ENCODE measurements at regions not wholly inside any gene's neighbourhood (a gene's known extent, or its start where the extent isn't known, plus 50 kb on each side); places are given as distances from the start of the nearest gene placed in this dataset.

DNA sequence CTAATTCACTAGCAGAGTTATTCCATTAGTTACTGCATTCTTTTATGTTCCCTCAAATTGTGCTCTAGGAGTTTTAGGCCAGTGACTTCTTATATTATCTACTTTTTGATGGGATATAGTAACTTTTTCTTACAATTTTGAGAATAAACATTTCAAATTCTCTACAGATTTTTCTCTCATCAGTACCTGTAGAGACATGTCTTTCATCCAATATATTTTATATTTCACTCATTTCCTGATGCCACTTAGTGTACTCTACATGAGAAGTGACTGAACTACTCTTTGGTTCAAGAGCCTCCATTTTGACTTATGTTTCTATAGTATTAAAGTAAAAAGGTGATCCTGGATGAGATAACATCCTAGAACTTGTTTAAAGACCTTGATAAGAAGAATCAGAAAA, 108.5 kb downstream of the ELOVL4 start:
- no peaks in the 10 kb centered on the region for H3K36me3 ChIP-seq (ENCODE audit: insufficient read depth)
- H3K27me3 ChIP-seq (ENCODE audit: insufficient read depth, low read depth), result no peaks in the 10 kb centered on the region
- H3K27ac ChIP-seq, result no peak overlapping the region
- TF ChIP-seq, protein P1, sequence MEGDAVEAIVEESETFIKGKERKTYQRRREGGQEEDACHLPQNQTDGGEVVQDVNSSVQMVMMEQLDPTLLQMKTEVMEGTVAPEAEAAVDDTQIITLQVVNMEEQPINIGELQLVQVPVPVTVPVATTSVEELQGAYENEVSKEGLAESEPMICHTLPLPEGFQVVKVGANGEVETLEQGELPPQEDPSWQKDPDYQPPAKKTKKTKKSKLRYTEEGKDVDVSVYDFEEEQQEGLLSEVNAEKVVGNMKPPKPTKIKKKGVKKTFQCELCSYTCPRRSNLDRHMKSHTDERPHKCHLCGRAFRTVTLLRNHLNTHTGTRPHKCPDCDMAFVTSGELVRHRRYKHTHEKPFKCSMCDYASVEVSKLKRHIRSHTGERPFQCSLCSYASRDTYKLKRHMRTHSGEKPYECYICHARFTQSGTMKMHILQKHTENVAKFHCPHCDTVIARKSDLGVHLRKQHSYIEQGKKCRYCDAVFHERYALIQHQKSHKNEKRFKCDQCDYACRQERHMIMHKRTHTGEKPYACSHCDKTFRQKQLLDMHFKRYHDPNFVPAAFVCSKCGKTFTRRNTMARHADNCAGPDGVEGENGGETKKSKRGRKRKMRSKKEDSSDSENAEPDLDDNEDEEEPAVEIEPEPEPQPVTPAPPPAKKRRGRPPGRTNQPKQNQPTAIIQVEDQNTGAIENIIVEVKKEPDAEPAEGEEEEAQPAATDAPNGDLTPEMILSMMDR (conservative IDR thresholded peaks at IDR 0.05; ENCODE audit: low read depth, low read length), result no peak
- H3K4me2 ChIP-seq, result no peak overlapping the region
- H2AFZ ChIP-seq (ENCODE audit: low read depth), result no peak overlapping the region
- H3K4me3 ChIP-seq (IDR thresholded peaks at IDR 0.05; ENCODE audit: insufficient read depth, low read depth, low read length), result no peak overlapping the region
- H3K79me2 ChIP-seq (ENCODE audit: insufficient read depth, low read depth), result no peaks in the 10 kb centered on the region
- no peak overlapping the region for H3K9ac ChIP-seq
- no peaks in the 10 kb centered on the region for H4K20me1 ChIP-seq (ENCODE audit: insufficient read depth)
- no peaks in the 10 kb centered on the region for H3K4me1 ChIP-seq (ENCODE audit: low read depth, poor library complexity, severe bottlenecking)

- Histone ChIP-seq H3K27me3 (ENCODE audit: insufficient read depth, low read depth) (no peaks in the 10 kb centered on the region), H3K79me2 (ENCODE audit: insufficient read depth, low read depth) (no peaks in the 10 kb centered on the region), H4K20me1 (ENCODE audit: insufficient read depth) (no peaks in the 10 kb centered on the region), H3K4me3 (IDR thresholded peaks at IDR 0.05; ENCODE audit: insufficient read depth, low read depth, low read length) (no peak overlapping the region), H3K27ac (no peak overlapping the region), H3K4me2 (no peak overlapping the region), H3K36me3 (ENCODE audit: insufficient read depth) (no peaks in the 10 kb centered on the region), H3K4me1 (ENCODE audit: low read depth, poor library complexity, severe bottlenecking) (no peaks in the 10 kb centered on the region), H2AFZ (ENCODE audit: low read depth) (no peak overlapping the region), H3K9ac (no peak overlapping the region)
- TF ChIP-seq, protein P1 (conservative IDR thresholded peaks at IDR 0.05; ENCODE audit: low read depth, low read length), result no peak
Observed at GRCh38 chr6:79833964-79834284, 113.4 kb downstream of the ELOVL4 start.

GRCh38 chr6:79833264-79833963, 113.9 kb downstream of the ELOVL4 start:
- Histone ChIP-seq H3K9ac (no peak overlapping the region), H2AFZ (ENCODE audit: low read depth) (no peak overlapping the region), H3K4me1 (ENCODE audit: low read depth, poor library complexity, severe bottlenecking) (no peaks in the 10 kb centered on the region), H3K4me2 (no peak overlapping the region), H3K27me3 (ENCODE audit: insufficient read depth, low read depth) (no peaks in the 10 kb centered on the region), H3K79me2 (ENCODE audit: insufficient read depth, low read depth) (no peaks in the 10 kb centered on the region), H4K20me1 (ENCODE audit: insufficient read depth) (no peaks in the 10 kb centered on the region), H3K36me3 (ENCODE audit: insufficient read depth) (no peaks in the 10 kb centered on the region), H3K27ac (no peak overlapping the region), H3K4me3 (IDR thresholded peaks at IDR 0.05; ENCODE audit: insufficient read depth, low read depth, low read length) (no peak overlapping the region)
- TF ChIP-seq, protein P1 (conservative IDR thresholded peaks at IDR 0.05; ENCODE audit: low read depth, low read length), result no peak

- no peak overlapping the region for H2AFZ ChIP-seq (ENCODE audit: low read depth)
- TF ChIP-seq, protein P1 (conservative IDR thresholded peaks at IDR 0.05; ENCODE audit: low read depth, low read length), result no peak
- H3K36me3 ChIP-seq (ENCODE audit: insufficient read depth), result no peaks in the 10 kb centered on the region
- no peak overlapping the region for H3K9ac ChIP-seq
- no peak overlapping the region for H3K4me3 ChIP-seq (IDR thresholded peaks at IDR 0.05; ENCODE audit: insufficient read depth, low read depth, low read length)
- no peak overlapping the region for H3K27ac ChIP-seq
- no peaks in the 10 kb centered on the region for H3K4me1 ChIP-seq (ENCODE audit: low read depth, poor library complexity, severe bottlenecking)
- H3K79me2 ChIP-seq (ENCODE audit: insufficient read depth, low read depth), result no peaks in the 10 kb centered on the region
- no peak overlapping the region for H3K4me2 ChIP-seq
- H4K20me1 ChIP-seq (ENCODE audit: insufficient read depth), result no peaks in the 10 kb centered on the region
- no peaks in the 10 kb centered on the region for H3K27me3 ChIP-seq (ENCODE audit: insufficient read depth, low read depth)
Observed at GRCh38 chr6:79832723-79833122, 114.6 kb downstream of the ELOVL4 start.

Data from KMS-11 (cell line).